ENCODE measurements at regions not wholly inside any gene's neighbourhood (a gene's known extent, or its start where the extent isn't known, plus 50 kb on each side); places are given as distances from the start of the nearest gene placed in this dataset.
A peak's percentile ranks its signal among the peaks of the same experiment; 100 is the strongest.

- POLR2A ChIA-PET: no interaction called here
- peaks cover 16% of the 10 kb centered on the region for H3K27me3 Mint-ChIP-seq
- no peaks in the 10 kb centered on the region for H3K9me3 Mint-ChIP-seq
- peak; percentile 47 for ATAC-seq (ENCODE audit: poor library complexity)
- H3K27ac Mint-ChIP-seq: peak overlapping the region; percentile 87
- peak overlapping the region; percentile 88 for H3K4me3 Mint-ChIP-seq
- DNase-seq: peak in 10 of 14 experiments; percentile 19 to 66 (median 32)
- peak; percentile 91 for TF ChIP-seq CTCF (IDR thresholded peaks at IDR 0.05)
- H3K36me3 Mint-ChIP-seq (ENCODE audit: low read depth): no peaks in the 10 kb centered on the region
- Histone ChIP-seq H3K36me3 (ENCODE audit: insufficient read depth, low read length) (no peaks in the 10 kb centered on the region), H3K4me1 (ENCODE audit: insufficient read depth, low read length) (peaks cover 14% of the 10 kb centered on the region), H3K27me3 (ENCODE audit: control insufficient read depth in 1 of 2, insufficient read depth in 2 of 2, low read length in 2 of 2) (peaks cover 7 to 18% of the 10 kb centered on the region in 2 experiments), H3K27ac (ENCODE audit: low read depth in 1 of 2, low read length in 2 of 2) (no peak overlapping the region), H3K4me3 (ENCODE audit: low read length) (no peak overlapping the region), H3K9me3 (ENCODE audit: control insufficient read depth in 1 of 2, insufficient read depth in 1 of 2, low read length in 2 of 2) (no peaks in the 10 kb centered on the region)
- CTCF ChIA-PET: interaction anchor here (0.7 to 2.0 kb wide), 7 partner anchors 9 to 96 kb away, joined by 3 to 10 read pairs (median 4); no protein-coding TSS in a partner anchor
- intact Hi-C loops (cut with DNase I, micrococcal nuclease): no loop called here
- peaks cover 41% of the 10 kb centered on the region for H3K4me1 Mint-ChIP-seq (ENCODE audit: low read depth)
Observed at GRCh38 chr14:106277503-106277902, 751.1 kb downstream of the TMEM121 start.

GRCh38 chr14:106280876-106281275 lies 754.5 kb downstream of the TMEM121 start:
- ChIA-PET POLR2A (no interaction called here), CTCF (no interaction called here)
- Histone ChIP-seq H3K36me3 (ENCODE audit: insufficient read depth, low read length) (no peaks in the 10 kb centered on the region), H3K9me3 (ENCODE audit: control insufficient read depth in 1 of 2, insufficient read depth in 1 of 2, low read length in 2 of 2) (no peaks in the 10 kb centered on the region), H3K4me1 (ENCODE audit: insufficient read depth, low read length) (peaks cover 14% of the 10 kb centered on the region), H3K27me3 (ENCODE audit: control insufficient read depth in 1 of 2, insufficient read depth in 2 of 2, low read length in 2 of 2) (peaks cover 7 to 18% of the 10 kb centered on the region in 2 experiments), H3K4me3 (ENCODE audit: low read length) (no peak overlapping the region), H3K27ac (ENCODE audit: low read depth in 1 of 2, low read length in 2 of 2) (no peak overlapping the region)
- ATAC-seq (ENCODE audit: poor library complexity) (no peak), DNase-seq (no peak)
- Mint-ChIP-seq H3K4me3 (no peak overlapping the region), H3K27ac (no peak overlapping the region), H3K4me1 (ENCODE audit: low read depth) (peaks cover 36% of the 10 kb centered on the region), H3K27me3 (peaks cover 11% of the 10 kb centered on the region), H3K9me3 (no peaks in the 10 kb centered on the region), H3K36me3 (ENCODE audit: low read depth) (no peaks in the 10 kb centered on the region)
- intact Hi-C loops (cut with DNase I, micrococcal nuclease): no loop called here
- no peak for TF ChIP-seq CTCF (IDR thresholded peaks at IDR 0.05)

GRCh38 chr14:106286697-106287290 lies 760.4 kb downstream of the TMEM121 start:
- Mint-ChIP-seq H3K4me3 (no peak overlapping the region), H3K4me1 (ENCODE audit: low read depth) (no peaks in the 10 kb centered on the region), H3K27ac (no peak overlapping the region), H3K9me3 (no peaks in the 10 kb centered on the region), H3K27me3 (peaks cover 21% of the 10 kb centered on the region), H3K36me3 (ENCODE audit: low read depth) (no peaks in the 10 kb centered on the region)
- TF ChIP-seq CTCF (IDR thresholded peaks at IDR 0.05): peak; percentile 56
- POLR2A ChIA-PET: no interaction called here
- Histone ChIP-seq H3K27me3 (ENCODE audit: control insufficient read depth in 1 of 2, insufficient read depth in 2 of 2, low read length in 2 of 2) (peaks cover 4 to 7% of the 10 kb centered on the region in 2 experiments), H3K27ac (ENCODE audit: low read depth in 1 of 2, low read length in 2 of 2) (no peak overlapping the region), H3K4me3 (ENCODE audit: low read length) (no peak overlapping the region), H3K36me3 (ENCODE audit: insufficient read depth, low read length) (no peaks in the 10 kb centered on the region), H3K9me3 (ENCODE audit: control insufficient read depth in 1 of 2, insufficient read depth in 1 of 2, low read length in 2 of 2) (no peaks in the 10 kb centered on the region), H3K4me1 (ENCODE audit: insufficient read depth, low read length) (no peaks in the 10 kb centered on the region)
- ATAC-seq (ENCODE audit: poor library complexity) (no peak), DNase-seq (peak in 6 of 14 experiments; percentile 7 to 58 (median 33))
- intact Hi-C loops (cut with DNase I, micrococcal nuclease): loop anchor here in 1 of 2 experiments (5.0 kb wide), 1 partner anchor 86 kb away; no protein-coding TSS in a partner anchor
- CTCF ChIA-PET: no interaction called here

Measured in CD4-positive, alpha-beta T cell (primary cell).